ENCODE measurements at regions not wholly inside any gene's neighbourhood (a gene's known extent, or its start where the extent isn't known, plus 50 kb on each side); places are given as distances from the start of the nearest gene placed in this dataset.
"Not testable (repeated sequence)": the region's sequence is repeated elsewhere in the genome, so short reads cannot be mapped to it uniquely, and the experiment has no call there.

DNA sequence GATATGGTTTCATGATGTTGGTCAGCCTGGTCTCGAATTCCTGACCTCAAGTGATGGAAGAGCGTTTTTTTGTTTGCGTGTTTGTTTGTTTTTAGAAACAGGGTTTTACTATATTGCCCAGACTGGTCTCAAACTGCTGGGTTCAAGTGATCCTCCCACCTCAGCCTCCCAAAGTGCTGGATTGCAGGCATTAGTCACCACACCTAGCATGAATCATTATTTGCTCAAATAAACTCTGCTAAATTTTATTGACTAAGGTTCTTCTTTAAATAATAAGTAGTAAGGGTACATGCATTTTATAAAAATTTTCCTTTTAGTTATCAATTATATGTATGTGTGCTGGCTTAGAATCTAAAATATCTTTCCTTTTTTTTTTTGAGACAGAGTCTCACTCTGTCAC, 52.9 kb downstream of the ZBTB9 start:
- CTCF ChIA-PET, result interaction anchor here (0.7 kb wide), 1 partner anchor 21 kb away, joined by 5 read pairs; no protein-coding TSS in a partner anchor
- TF ChIP-seq, protein P1, sequence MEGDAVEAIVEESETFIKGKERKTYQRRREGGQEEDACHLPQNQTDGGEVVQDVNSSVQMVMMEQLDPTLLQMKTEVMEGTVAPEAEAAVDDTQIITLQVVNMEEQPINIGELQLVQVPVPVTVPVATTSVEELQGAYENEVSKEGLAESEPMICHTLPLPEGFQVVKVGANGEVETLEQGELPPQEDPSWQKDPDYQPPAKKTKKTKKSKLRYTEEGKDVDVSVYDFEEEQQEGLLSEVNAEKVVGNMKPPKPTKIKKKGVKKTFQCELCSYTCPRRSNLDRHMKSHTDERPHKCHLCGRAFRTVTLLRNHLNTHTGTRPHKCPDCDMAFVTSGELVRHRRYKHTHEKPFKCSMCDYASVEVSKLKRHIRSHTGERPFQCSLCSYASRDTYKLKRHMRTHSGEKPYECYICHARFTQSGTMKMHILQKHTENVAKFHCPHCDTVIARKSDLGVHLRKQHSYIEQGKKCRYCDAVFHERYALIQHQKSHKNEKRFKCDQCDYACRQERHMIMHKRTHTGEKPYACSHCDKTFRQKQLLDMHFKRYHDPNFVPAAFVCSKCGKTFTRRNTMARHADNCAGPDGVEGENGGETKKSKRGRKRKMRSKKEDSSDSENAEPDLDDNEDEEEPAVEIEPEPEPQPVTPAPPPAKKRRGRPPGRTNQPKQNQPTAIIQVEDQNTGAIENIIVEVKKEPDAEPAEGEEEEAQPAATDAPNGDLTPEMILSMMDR (conservative IDR thresholded peaks at IDR 0.05; ENCODE audit: low read depth), result no peak
- no peak overlapping the region for H3K27ac ChIP-seq
- DNase-seq (ENCODE audit: low spot score), result no peak
- POLR2A ChIA-PET (ENCODE audit: low non-redundant PET), result no interaction called here

DNA sequence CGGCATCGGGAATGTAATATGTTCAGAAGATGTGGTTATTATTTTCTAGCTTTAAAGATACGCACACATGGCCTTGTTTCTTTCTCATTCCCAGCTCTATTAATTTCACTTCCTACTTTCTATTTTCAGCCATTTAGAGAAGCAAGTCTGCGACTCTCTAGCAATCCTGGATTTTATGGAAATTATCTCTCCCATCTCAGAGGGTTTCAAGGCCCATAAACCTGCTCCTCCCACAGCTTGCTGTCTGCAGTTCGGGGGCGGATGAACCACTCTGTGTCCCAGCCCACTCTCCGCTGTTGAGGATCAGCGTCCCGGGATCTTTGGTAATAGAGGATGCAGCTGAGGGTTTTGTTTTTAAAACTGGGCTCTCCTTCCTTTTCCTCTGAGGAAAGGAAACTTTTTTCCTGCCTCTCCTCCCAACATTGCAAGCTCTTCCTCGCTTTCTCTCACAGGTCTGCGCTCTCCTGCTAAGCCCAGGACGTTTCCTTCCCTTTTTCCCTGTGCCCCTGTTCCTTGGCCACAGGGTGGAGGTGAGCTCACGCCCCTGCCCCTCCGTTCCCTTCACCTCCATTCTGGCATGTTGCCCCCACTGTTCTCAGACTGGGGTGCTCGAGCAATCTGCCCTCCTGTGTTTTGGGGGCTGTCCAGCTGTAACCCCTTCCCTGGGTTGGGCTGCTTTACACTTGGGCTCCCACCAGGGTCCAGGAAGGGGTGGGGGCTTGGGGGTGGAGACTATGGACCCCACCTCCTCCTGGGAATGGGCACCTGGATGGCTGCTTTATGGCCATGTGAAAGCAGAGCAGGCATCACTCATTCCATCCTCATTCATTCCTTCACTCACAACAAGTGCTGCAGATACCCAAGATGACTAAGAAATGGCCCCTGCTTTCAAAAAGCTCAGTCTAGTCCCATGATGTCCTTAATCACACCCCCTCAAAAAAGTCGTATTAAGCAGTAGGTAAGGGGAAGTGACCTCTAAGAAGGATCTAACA, 54.9 kb downstream of the ZBTB9 start:
- no peak for DNase-seq (ENCODE audit: low spot score)
- CTCF ChIA-PET, result interaction anchor here (0.6 to 1.0 kb wide), 2 partner anchors 164 to 734 kb away, joined by 3 read pairs; no protein-coding TSS in a partner anchor
- TF ChIP-seq, protein P1 (conservative IDR thresholded peaks at IDR 0.05; ENCODE audit: low read depth), result no peak
- POLR2A ChIA-PET (ENCODE audit: low non-redundant PET), result no interaction called here
- H3K27ac ChIP-seq, result no peak overlapping the region

DNA sequence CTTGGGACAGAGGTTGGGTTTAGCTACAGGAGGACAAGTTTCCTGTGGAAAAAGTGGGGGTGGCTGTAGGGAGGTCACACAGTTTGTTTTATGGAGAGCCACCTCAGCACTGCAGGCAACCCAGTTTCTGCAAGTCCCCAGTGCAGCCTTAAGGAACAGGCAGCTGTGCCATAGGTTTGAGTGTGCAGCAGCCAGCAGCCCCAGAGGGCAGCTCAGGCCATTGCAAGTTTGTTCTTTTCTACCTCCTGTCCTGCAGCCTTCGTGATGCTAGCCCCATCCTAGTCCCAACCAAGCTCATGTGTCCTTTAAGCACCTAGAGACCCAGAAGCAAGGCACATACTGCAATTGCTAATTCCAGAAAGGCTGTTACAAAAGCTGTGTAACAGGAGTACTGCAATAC, 58.8 kb downstream of the ZBTB9 start:
- ChIA-PET CTCF (no interaction called here), POLR2A (ENCODE audit: low non-redundant PET) (no interaction called here)
- no peak overlapping the region for H3K27ac ChIP-seq
- TF ChIP-seq, protein P1 (conservative IDR thresholded peaks at IDR 0.05; ENCODE audit: low read depth), result no peak
- no peak for DNase-seq (ENCODE audit: low spot score)

DNA sequence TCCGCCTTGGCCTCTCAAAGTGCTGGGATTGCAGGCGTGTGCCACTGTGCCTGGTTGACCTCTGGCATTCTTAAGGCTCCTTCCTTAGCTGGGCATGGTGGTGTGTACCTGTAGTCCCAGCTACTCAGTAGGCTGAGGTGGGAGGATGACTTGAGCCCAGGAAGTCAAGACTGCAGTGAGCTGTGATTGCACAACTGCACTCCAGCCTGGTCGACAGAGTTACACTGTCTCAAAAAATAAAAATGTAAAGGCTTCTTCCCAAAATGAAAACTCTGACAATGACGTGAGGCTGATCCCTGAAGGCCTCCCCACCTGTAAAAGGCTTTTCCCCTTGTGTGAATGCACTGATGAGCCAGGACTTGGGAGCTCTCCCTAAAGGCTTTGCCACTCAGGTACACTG, 62.4 kb downstream of the ZBTB9 start:
- DNase-seq (ENCODE audit: low spot score), result no peak
- CTCF ChIA-PET, result no interaction called here
- POLR2A ChIA-PET (ENCODE audit: low non-redundant PET), result interaction anchor here (0.6 kb wide), 1 partner anchor 53 kb away, joined by 7 read pairs; no protein-coding TSS in a partner anchor
- TF ChIP-seq, protein P1 (conservative IDR thresholded peaks at IDR 0.05; ENCODE audit: low read depth), result no peak
- H3K27ac ChIP-seq, result no peak overlapping the region

DNA sequence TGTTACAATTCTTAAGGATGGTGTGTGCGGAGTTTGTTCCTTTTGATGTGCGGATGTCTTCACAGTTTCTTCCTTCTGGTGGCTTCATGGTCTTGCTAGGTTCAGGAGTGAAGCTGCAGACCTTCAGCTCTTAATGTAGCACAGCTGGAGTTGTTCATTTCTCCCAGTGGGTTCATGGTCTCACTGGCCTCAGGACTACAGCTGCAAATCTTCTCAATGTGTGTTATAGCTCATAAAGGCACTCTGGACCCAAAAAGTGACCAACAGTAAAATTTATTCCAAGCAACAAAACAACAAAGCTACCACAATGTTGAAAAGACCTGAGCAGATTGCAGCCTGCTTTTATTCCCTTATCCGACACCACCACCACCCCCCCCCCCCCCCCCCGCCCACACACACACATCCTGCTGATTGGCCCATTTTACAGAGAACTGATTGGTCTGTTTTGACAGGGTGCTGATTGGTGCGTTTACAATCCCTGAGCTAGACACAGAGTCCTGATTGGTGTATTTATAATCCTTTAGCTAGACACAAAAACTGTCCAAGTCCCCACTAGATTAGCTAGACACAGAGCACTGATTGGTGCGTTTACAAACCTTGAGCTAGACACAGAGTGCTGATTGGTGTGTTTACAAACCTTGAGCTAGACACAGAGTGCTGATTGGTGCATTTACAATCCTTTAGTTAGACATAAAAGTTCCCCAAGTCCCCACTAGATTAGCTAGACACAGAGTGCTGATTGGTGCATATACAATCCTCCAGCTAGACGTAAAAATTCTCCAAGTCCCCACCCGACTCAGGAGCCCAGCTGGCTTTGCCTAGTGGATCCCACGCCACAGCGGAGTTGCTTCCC, 59.2 kb downstream of the BAK1 start:
- POLR2A ChIA-PET (ENCODE audit: low non-redundant PET); H3K27ac ChIP-seq; DNase-seq (ENCODE audit: low spot score): not testable (repeated sequence)
- CTCF ChIA-PET, result interaction anchor here (0.6 to 0.7 kb wide), 2 partner anchors 10 to 30 kb away, joined by 3 to 6 read pairs; no protein-coding TSS in a partner anchor

DNA sequence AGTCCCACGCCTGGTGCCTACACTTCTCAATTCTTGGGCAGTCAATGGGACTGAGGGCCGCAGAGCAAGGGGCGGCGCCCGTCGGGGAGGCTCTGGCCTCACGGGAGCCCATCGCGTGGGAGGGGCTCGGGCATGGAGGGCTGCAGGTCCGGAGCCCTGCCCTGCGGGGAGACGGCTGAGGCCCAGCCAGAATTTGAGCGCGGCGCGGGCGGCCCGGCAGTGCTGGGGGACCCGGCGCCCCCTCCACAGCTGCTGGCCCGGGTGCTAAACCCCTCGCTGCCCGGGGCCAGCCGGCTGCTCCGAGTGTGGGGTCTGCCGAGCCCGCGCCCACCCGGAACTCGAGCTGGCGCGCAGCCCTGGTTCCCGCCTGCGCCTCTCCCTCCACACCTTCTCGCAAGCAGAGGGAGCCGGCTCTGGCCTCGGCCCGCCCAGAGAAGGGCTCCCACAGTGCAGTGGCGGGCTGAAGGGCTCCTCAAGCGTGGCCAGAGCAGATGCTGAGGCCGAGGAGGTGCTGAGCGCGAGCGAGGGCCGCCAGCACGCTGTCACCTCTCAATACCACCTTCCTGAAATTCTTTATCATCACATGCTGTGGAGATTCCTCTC, 58.5 kb downstream of the BAK1 start:
- CTCF ChIA-PET, result no interaction called here
- TF ChIP-seq, protein P1 (conservative IDR thresholded peaks at IDR 0.05; ENCODE audit: low read depth), result no peak
- H3K27ac ChIP-seq, result no peak overlapping the region
- DNase-seq (ENCODE audit: low spot score), result no peak
- POLR2A ChIA-PET (ENCODE audit: low non-redundant PET), result no interaction called here

All from RWPE1 (cell line).